GM13976 (cell line): ENCODE measurements at regions not wholly inside any gene's neighbourhood (a gene's known extent, or its start where the extent isn't known, plus 50 kb on each side); places are given as distances from the start of the nearest gene placed in this dataset.
"Not testable (repeated sequence)": the region's sequence is repeated elsewhere in the genome, so short reads cannot be mapped to it uniquely, and the experiment has no call there.

Experiments used
- DNase-seq: peaks from one replicate; pipeline ENCODE4 v3.0.0; 2012; ENCODE audit warnings: low spot score
- CTCF ChIP-seq: IDR thresholded peaks from 2 replicates; pipeline ENCODE4 v1.5.1; 2012; ENCODE audit warnings: borderline replicate concordance, mild to moderate bottlenecking; ENCODE audit not compliant: insufficient read depth; ENCODE audit errors: extremely low read depth, missing control alignments, control extremely low read depth
- in situ Hi-C: fragments of 300-500 bp; cut with MboI; formaldehyde crosslinking; loops from one replicate; pipeline ENCODE4 v1.12.0; 2022; ENCODE audit warnings: low sequenced_read_pairs, mixed read lengths, inconsistent platforms; ENCODE audit not compliant: unreplicated experiment

- in situ Hi-C loops: no loop called here
- no peak for TF ChIP-seq CTCF
- no peak for DNase-seq
Measured at GRCh38 chr16:64358291-64358690, 763.6 kb downstream of the CDH11 start.

- no peak for TF ChIP-seq CTCF
- in situ Hi-C loops: no loop called here
- DNase-seq: no peak
Measured at GRCh38 chr16:64356267-64356666, 765.6 kb downstream of the CDH11 start.

GRCh38 chr16:64352246-64352645, 769.6 kb downstream of the CDH11 start:
- TF ChIP-seq CTCF: no peak
- in situ Hi-C loops: no loop called here
- DNase-seq: no peak

- TF ChIP-seq CTCF: no peak
- in situ Hi-C loops: no loop called here
- DNase-seq: no peak
Measured at GRCh38 chr16:64351121-64351520, 770.7 kb downstream of the CDH11 start.

- TF ChIP-seq CTCF: no peak
- in situ Hi-C loops: no loop called here
- DNase-seq: no peak
Measured at GRCh38 chr16:64346080-64346479, 775.8 kb downstream of the CDH11 start.

- no peak for DNase-seq
- TF ChIP-seq CTCF: no peak
- in situ Hi-C loops: no loop called here
Measured at GRCh38 chr16:64345142-64345541, 776.7 kb downstream of the CDH11 start.

GRCh38 chr16:64343820-64344443, 777.9 kb downstream of the CDH11 start:
- in situ Hi-C loops, DNase-seq: not testable (repeated sequence)
